Neuronal stem cell (in vitro differentiated cells): ENCODE measurements at regions not wholly inside any gene's neighbourhood (a gene's known extent, or its start where the extent isn't known, plus 50 kb on each side); places are given as distances from the start of the nearest gene placed in this dataset.
"Not testable (repeated sequence)": the region's sequence is repeated elsewhere in the genome, so short reads cannot be mapped to it uniquely, and the experiment has no call there.

Source experiments
- DNase-seq: peaks from one replicate; pipeline ENCODE4 v3.0.0-alpha.2; 2013; ENCODE audit warnings: low spot score
- H2AFZ ChIP-seq: one replicate; pipeline ENCODE4 v1.6.1; 2013; ENCODE audit warnings: mild to moderate bottlenecking, low read length, inconsistent platforms
- H2AK5ac ChIP-seq: 2 replicates; pipeline ENCODE4 v1.6.1; 2013; ENCODE audit warnings: low read depth, mild to moderate bottlenecking, inconsistent platforms, low read length, moderate library complexity, mixed read lengths
- H2BK120ac ChIP-seq: 2 replicates; pipeline ENCODE4 v1.6.1; 2013; ENCODE audit warnings: low read depth, mild to moderate bottlenecking, inconsistent platforms, low read length, moderate library complexity, mixed read lengths
- H2BK12ac ChIP-seq: one replicate; pipeline ENCODE4 v1.6.1; 2013; ENCODE audit warnings: low read length, inconsistent platforms
- H2BK15ac ChIP-seq: 2 replicates; pipeline ENCODE4 v1.6.1; 2013; ENCODE audit warnings: mild to moderate bottlenecking, low read length, inconsistent platforms, mixed read lengths
- H2BK5ac ChIP-seq: one replicate; pipeline ENCODE4 v1.6.1; 2013; ENCODE audit warnings: inconsistent platforms, mild to moderate bottlenecking, low read length, moderate library complexity
- H3K14ac ChIP-seq: one replicate; pipeline ENCODE4 v1.6.1; 2013; ENCODE audit warnings: low read length, inconsistent platforms
- H3K18ac ChIP-seq: 2 replicates; pipeline ENCODE4 v1.6.1; 2013; ENCODE audit warnings: low read length, inconsistent platforms
- H3K23ac ChIP-seq: 2 replicates; pipeline ENCODE4 v1.6.1; 2013; ENCODE audit warnings: low read depth, mild to moderate bottlenecking, mixed read lengths, low read length, inconsistent platforms; ENCODE audit not compliant: poor library complexity
- H3K27ac ChIP-seq: replicated peaks from 3 replicates; pipeline ENCODE4 v1.5.1; 2013; ENCODE audit warnings: low read length, inconsistent platforms
- H3K27me3 ChIP-seq, 3 experiments: 2 replicates each; pipeline ENCODE4 v1.6.1; 2013; ENCODE audit warnings: low read length in 3 of 3, mild to moderate bottlenecking in 2 of 3, inconsistent platforms in 1 of 3, low read depth in 1 of 3, mixed read lengths in 1 of 3, moderate library complexity in 1 of 3; ENCODE audit not compliant: control insufficient read depth in 3 of 3, insufficient read depth in 3 of 3
- H3K36me3 ChIP-seq, 2 donors: replicated peaks in 1 of 2; 2 replicates each; pipeline ENCODE4 v1.6.1; 2013; ENCODE audit warnings: low read length in 2 of 2; ENCODE audit not compliant: control insufficient read depth in 2 of 2, insufficient read depth in 2 of 2
- H3K4ac ChIP-seq: 2 replicates; pipeline ENCODE4 v1.6.1; 2013; ENCODE audit warnings: inconsistent platforms, mild to moderate bottlenecking, low read length, moderate library complexity
- H3K4me1 ChIP-seq, 2 donors: 1 replicate in 1 of 2; 2 replicates in 1 of 2; pipeline ENCODE4 v1.6.1; 2013; ENCODE audit warnings: low read length in 2 of 2, low read depth in 1 of 2; ENCODE audit not compliant: control insufficient read depth in 2 of 2, insufficient read depth in 1 of 2
- H3K4me2 ChIP-seq: one replicate; pipeline ENCODE4 v1.6.1; 2013; ENCODE audit warnings: mild to moderate bottlenecking, low read length, inconsistent platforms; ENCODE audit not compliant: insufficient read depth, poor library complexity, severe bottlenecking
- H3K4me3 ChIP-seq, 2 donors: 2 replicates each; pipeline ENCODE4 v1.5.1; 2013; ENCODE audit warnings: low read length in 2 of 2, mild to moderate bottlenecking in 2 of 2, inconsistent platforms in 1 of 2, moderate library complexity in 1 of 2
- H3K79me1 ChIP-seq: one replicate; pipeline ENCODE4 v1.6.1; 2013; ENCODE audit warnings: low read depth, mild to moderate bottlenecking, inconsistent platforms, low read length, moderate library complexity
- H3K9ac ChIP-seq: one replicate; pipeline ENCODE4 v1.6.1; 2013; ENCODE audit warnings: mild to moderate bottlenecking, low read depth, low read length, inconsistent platforms; ENCODE audit not compliant: poor library complexity
- H3K9me3 ChIP-seq, 2 donors: replicated peaks in 1 of 2; 2 replicates each; pipeline versions ENCODE3 to v1.6.1; 2013; ENCODE audit warnings: low read length in 2 of 2, mild to moderate bottlenecking in 2 of 2, inconsistent platforms in 1 of 2, low read depth in 1 of 2, mixed read lengths in 1 of 2, moderate library complexity in 1 of 2; ENCODE audit not compliant: control insufficient read depth in 2 of 2, insufficient read depth in 1 of 2
- H4K8ac ChIP-seq: one replicate; pipeline ENCODE4 v1.6.1; 2013; ENCODE audit warnings: low read depth, mild to moderate bottlenecking, inconsistent platforms, low read length, moderate library complexity
- H4K91ac ChIP-seq: one replicate; pipeline ENCODE4 v1.6.1; 2013; ENCODE audit warnings: low read length, low read depth, mild to moderate bottlenecking, inconsistent platforms; ENCODE audit not compliant: poor library complexity
- WGBS, 2 donors: extraction: QIAGEN DNeasy Blood & Tissue Kit; methylation state at CpG; one replicate each; pipeline ENCODE4 v1.1.7; 2013; ENCODE audit warnings: missing lambda C conversion rate in 2 of 2, mixed read lengths in 1 of 2; ENCODE audit not compliant: insufficient read length in 2 of 2, insufficient replicate concordance in 1 of 2; ENCODE audit errors: extremely low coverage in 2 of 2; 5-methylcytosine and 5-hydroxymethylcytosine counted together

- no peak overlapping the region for H3K4me3 ChIP-seq
- H3K14ac ChIP-seq, result no peak overlapping the region
- no peak overlapping the region for H3K9ac ChIP-seq
- no peak overlapping the region for H4K91ac ChIP-seq
- H3K4ac ChIP-seq, result no peak overlapping the region
- no peak overlapping the region for H2BK12ac ChIP-seq
- no peak overlapping the region for H4K8ac ChIP-seq
- H3K79me1 ChIP-seq, result no peaks in the 10 kb centered on the region
- H2BK5ac ChIP-seq, result no peak overlapping the region
- H2AFZ ChIP-seq, result no peak overlapping the region
- no peak overlapping the region for H2BK120ac ChIP-seq
- H3K27me3 ChIP-seq, result peaks cover 0 to 3% (median 0%) of the 10 kb centered on the region in 3 experiments
- WGBS, 2 donors, result no CpG with 5 or more reads among the region's 4 CpGs
- no peak overlapping the region for H3K18ac ChIP-seq
- H2BK15ac ChIP-seq, result no peak overlapping the region
- H3K36me3 ChIP-seq, result no peaks in the 10 kb centered on the region
- H3K23ac ChIP-seq, result no peak overlapping the region
- H3K4me1 ChIP-seq, result no peaks in the 10 kb centered on the region
- DNase-seq, result no peak
- H3K27ac ChIP-seq, result no peak overlapping the region
- no peaks in the 10 kb centered on the region for H3K9me3 ChIP-seq
- H2AK5ac ChIP-seq, result no peak overlapping the region
- H3K4me2 ChIP-seq, result no peak overlapping the region
Measured at GRCh38 chr6:121555201-121555600, 119.8 kb downstream of the GJA1 start.

DNA sequence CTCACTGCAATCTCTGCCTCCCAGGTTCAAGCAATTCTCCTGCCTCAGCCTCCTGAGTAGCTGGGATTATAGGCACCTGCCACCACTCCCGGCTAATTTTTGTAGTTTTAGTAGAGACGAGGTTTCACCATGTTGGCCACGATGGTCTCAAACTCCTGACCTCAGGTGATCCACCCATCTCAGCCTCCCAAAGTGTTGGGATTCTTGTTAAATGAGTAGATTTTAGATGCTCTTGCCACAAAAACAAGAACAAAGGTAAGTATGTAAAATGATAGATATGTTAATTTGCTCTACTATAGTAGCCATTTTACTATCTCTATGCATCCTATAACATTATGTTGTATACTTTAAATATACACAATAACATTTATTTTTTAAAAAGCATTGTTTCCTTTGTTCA is 120.7 kb downstream of the GJA1 start:
- not testable (repeated sequence) for H3K4me1 ChIP-seq, H4K8ac ChIP-seq, H2BK120ac ChIP-seq, H3K36me3 ChIP-seq, H3K9ac ChIP-seq, H3K18ac ChIP-seq, H3K27ac ChIP-seq, H3K79me1 ChIP-seq, H3K9me3 ChIP-seq, H3K4ac ChIP-seq, H2BK15ac ChIP-seq, DNase-seq, H2BK12ac ChIP-seq, H3K23ac ChIP-seq, H3K4me3 ChIP-seq, H2BK5ac ChIP-seq, H3K4me2 ChIP-seq, H2AFZ ChIP-seq, H2AK5ac ChIP-seq, H3K27me3 ChIP-seq, H3K14ac ChIP-seq, H4K91ac ChIP-seq
- no CpG with 5 or more reads among the region's 3 CpGs for WGBS, 2 donors

DNA sequence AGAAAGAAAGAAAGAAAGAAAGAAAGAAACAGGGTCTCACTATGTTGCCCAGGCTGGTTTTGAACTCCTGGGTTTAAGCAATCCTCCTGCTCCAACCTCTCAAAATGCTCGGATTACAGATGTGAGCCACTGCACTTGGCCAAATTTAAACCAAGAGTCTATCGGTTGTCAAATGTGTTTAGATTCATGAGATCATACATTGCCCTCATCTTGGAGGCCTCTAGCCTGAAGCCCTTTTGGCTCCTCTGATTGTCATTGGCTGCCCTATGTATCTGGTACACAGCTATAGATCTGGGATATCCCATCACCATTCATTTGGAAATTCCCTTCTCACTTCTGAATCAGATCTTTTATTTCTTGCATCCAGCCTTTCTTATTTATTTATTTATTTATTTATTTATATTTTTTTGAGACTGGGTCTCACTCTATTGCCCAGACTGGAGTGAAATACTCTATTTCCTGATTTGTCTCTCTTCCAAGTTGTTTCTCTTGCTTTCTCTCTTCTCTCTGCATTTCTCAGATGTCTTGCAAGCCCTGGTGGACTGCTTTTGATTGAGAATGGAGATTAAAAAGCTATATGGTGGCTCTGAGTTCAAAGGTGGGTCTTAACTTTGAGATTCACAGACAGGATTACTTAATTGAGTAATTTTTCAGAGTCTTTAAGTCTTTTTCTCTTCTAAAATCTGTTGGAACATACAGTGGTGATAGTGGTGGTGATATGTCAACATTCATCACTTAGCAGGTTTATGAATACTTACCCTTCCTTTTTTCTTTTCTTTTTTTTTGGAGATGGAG is 121.9 kb downstream of the GJA1 start:
- no peak overlapping the region for H2BK120ac ChIP-seq
- no peaks in the 10 kb centered on the region for H3K9me3 ChIP-seq
- H2AFZ ChIP-seq, result no peak overlapping the region
- no peak overlapping the region for H2AK5ac ChIP-seq
- H3K36me3 ChIP-seq, result no peaks in the 10 kb centered on the region
- no peaks in the 10 kb centered on the region for H3K4me1 ChIP-seq
- H3K4me3 ChIP-seq, result no peak overlapping the region
- no peak overlapping the region for H4K91ac ChIP-seq
- no peaks in the 10 kb centered on the region for H3K79me1 ChIP-seq
- no peak overlapping the region for H2BK15ac ChIP-seq
- H3K4ac ChIP-seq, result no peak overlapping the region
- no peak overlapping the region for H4K8ac ChIP-seq
- H3K14ac ChIP-seq, result no peak overlapping the region
- no peak overlapping the region for H3K4me2 ChIP-seq
- no peak overlapping the region for H2BK5ac ChIP-seq
- H2BK12ac ChIP-seq, result no peak overlapping the region
- H3K18ac ChIP-seq, result no peak overlapping the region
- no peak overlapping the region for H3K27ac ChIP-seq
- no peak for DNase-seq
- whole genome bisulfite sequencing, 2 donors, result no CpG with 5 or more reads among the region's 2 CpGs
- H3K27me3 ChIP-seq, result peaks cover 0 to 3% (median 0%) of the 10 kb centered on the region in 3 experiments
- H3K9ac ChIP-seq, result no peak overlapping the region
- H3K23ac ChIP-seq, result no peak overlapping the region

- DNase-seq, result no peak
- Histone ChIP-seq H3K4me2 (no peak overlapping the region), H3K27ac (no peak overlapping the region), H3K9ac (no peak overlapping the region), H3K4me3 (no peak overlapping the region), H3K36me3 (no peaks in the 10 kb centered on the region), H2BK5ac (no peak overlapping the region), H2BK15ac (no peak overlapping the region), H4K8ac (no peak overlapping the region), H3K18ac (no peak overlapping the region), H2AK5ac (no peak overlapping the region), H2BK120ac (no peak overlapping the region), H3K14ac (no peak overlapping the region), H2AFZ (no peak overlapping the region), H3K79me1 (no peaks in the 10 kb centered on the region), H3K27me3 (no peaks in the 10 kb centered on the region), H4K91ac (no peak overlapping the region), H3K4ac (no peak overlapping the region), H3K23ac (no peak overlapping the region), H3K4me1 (no peaks in the 10 kb centered on the region), H3K9me3 (peaks cover 0 to 3% of the 10 kb centered on the region in 2 donors), H2BK12ac (no peak overlapping the region)
- WGBS, 2 donors, result no CpG with 5 or more reads among the region's 3 CpGs
Measured at GRCh38 chr6:121559611-121560269, 124.3 kb downstream of the GJA1 start.
